ENCODE measurements at regions not wholly inside any gene's neighbourhood (a gene's known extent, or its start where the extent isn't known, plus 50 kb on each side); places are given as distances from the start of the nearest gene placed in this dataset.

DNA sequence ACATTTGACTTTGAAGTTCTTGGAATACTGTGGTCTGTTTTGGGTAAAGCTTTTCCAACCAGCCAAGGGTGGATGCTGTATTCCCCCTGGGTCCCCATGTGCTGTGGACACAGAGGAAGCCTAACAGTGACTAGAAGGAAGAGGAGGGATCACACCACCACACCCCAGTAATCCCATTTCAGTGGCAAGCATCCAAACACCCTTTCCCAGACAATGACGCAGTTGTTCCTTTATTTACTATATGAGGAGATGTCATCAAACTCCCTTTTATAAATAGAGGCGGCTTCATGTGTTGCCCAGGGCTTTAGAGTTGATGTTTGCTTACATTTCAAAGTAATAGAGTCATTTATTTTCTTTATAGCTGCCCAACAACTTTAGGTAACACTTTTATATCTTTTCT lies 959.4 kb upstream of the GYPC start:
- BruUV-seq (replicated peaks): no TSS peak
- Histone ChIP-seq H3K4me1 (ENCODE audit: control insufficient read depth, insufficient read depth, low read length) (no peaks in the 10 kb centered on the region), H3K9me1 (ENCODE audit: insufficient read depth, low read length) (no peaks in the 10 kb centered on the region), H3K9me3 (ENCODE audit: control insufficient read depth, insufficient read depth, low read length) (peaks cover 8% of the 10 kb centered on the region), H3K56ac (ENCODE audit: extremely low read depth, insufficient read depth, low read length) (no peak overlapping the region), H2BK5ac (ENCODE audit: low read depth, low read length, poor library complexity, severe bottlenecking) (no peak overlapping the region), H3K27me3 (ENCODE audit: control insufficient read depth, insufficient read depth, low read length) (no peaks in the 10 kb centered on the region), H2BK120ac (ENCODE audit: low read depth, low read length) (no peak overlapping the region), H2AFZ (replicated peaks; ENCODE audit: low read length, poor library complexity) (no peak overlapping the region), H3K4me2 (ENCODE audit: low read depth, low read length) (no peak overlapping the region), H3K27ac (ENCODE audit: insufficient read depth, low read length) (no peak overlapping the region), H3K14ac (replicated peaks; ENCODE audit: low read depth, low read length) (no peak overlapping the region), H4K5ac (ENCODE audit: low read depth, low read length) (no peak overlapping the region), H2AK5ac (ENCODE audit: low read depth, low read length) (no peak overlapping the region), H3K4me3 (ENCODE audit: insufficient read depth, low read depth, low read length) (no peak overlapping the region), H3K36me3 (ENCODE audit: control insufficient read depth, insufficient read depth, low read length) (no peaks in the 10 kb centered on the region), H3K18ac (ENCODE audit: low read depth, low read length) (no peak overlapping the region), H4K91ac (ENCODE audit: insufficient read depth, low read depth, low read length) (no peak overlapping the region), H4K20me1 (ENCODE audit: insufficient read depth, low read length) (no peaks in the 10 kb centered on the region), H3K4ac (ENCODE audit: low read depth, low read length) (no peak overlapping the region), H3K9ac (ENCODE audit: low read depth, low read length) (no peak overlapping the region), H2BK20ac (ENCODE audit: low read depth, low read length) (no peak overlapping the region), H3K79me1 (ENCODE audit: low read depth in 1 of 2, low read length in 2 of 2) (no peaks in the 10 kb centered on the region), H2AK9ac (replicated peaks; ENCODE audit: low read depth, low read length, poor library complexity) (no peak overlapping the region), H4K8ac (ENCODE audit: low read depth in 2 of 2, low read length in 2 of 2) (no peak overlapping the region), H2BK15ac (ENCODE audit: low read depth, low read length) (no peak overlapping the region), H3K23ac (ENCODE audit: low read depth, low read length) (no peak overlapping the region)
- no peak for ATAC-seq (ENCODE audit: low read depth)
- dilution Hi-C loops (cut with HindIII; ENCODE audit: low sequenced_read_pairs, unreplicated experiment) (no loop called here), intact Hi-C loops (cut with micrococcal nuclease) (no loop called here), in situ Hi-C loops (cut with MboI; ENCODE audit: low sequenced_read_pairs) (no loop called here)
- no peak for TF ChIP-seq SMC3 (IDR thresholded peaks at IDR 0.05; ENCODE audit: low read depth, low read length)
- no peak for TF ChIP-seq FOS (IDR thresholded peaks at IDR 0.05; ENCODE audit: low read depth, low read length)
- no peak for TF ChIP-seq CTCF (conservative IDR thresholded peaks at IDR 0.05; ENCODE audit: low read depth, low read length)
- no peak for TF ChIP-seq USF2 (IDR thresholded peaks at IDR 0.05; ENCODE audit: low read depth, low read length)
- no peak for TF ChIP-seq MAFK (IDR thresholded peaks at IDR 0.05; ENCODE audit: low read depth, low read length)
- TF ChIP-seq CHD1 (IDR thresholded peaks at IDR 0.05; ENCODE audit: low read depth, low read length): no peak
- TF ChIP-seq RFX5 (IDR thresholded peaks at IDR 0.05; ENCODE audit: low read depth, low read length): no peak
- TF ChIP-seq POLR2A (IDR thresholded peaks at IDR 0.05; ENCODE audit: low read depth, low read length): no peak
- TF ChIP-seq BHLHE40 (IDR thresholded peaks at IDR 0.05; ENCODE audit: low read depth, low read length): no peak
- TF ChIP-seq NFE2L2 (IDR thresholded peaks at IDR 0.05; ENCODE audit: low read depth, low read length): no peak
- no peak for TF ChIP-seq MAZ (IDR thresholded peaks at IDR 0.05; ENCODE audit: borderline replicate concordance, low read depth, low read length)
- no peak for TF ChIP-seq RAD21 (IDR thresholded peaks at IDR 0.05; ENCODE audit: low read length)
- TF ChIP-seq MXI1 (IDR thresholded peaks at IDR 0.05; ENCODE audit: borderline replicate concordance, low read depth, low read length): no peak
- no peak for TF ChIP-seq CEBPB (IDR thresholded peaks at IDR 0.05; ENCODE audit: low read depth, low read length)
- TF ChIP-seq, protein P1, sequence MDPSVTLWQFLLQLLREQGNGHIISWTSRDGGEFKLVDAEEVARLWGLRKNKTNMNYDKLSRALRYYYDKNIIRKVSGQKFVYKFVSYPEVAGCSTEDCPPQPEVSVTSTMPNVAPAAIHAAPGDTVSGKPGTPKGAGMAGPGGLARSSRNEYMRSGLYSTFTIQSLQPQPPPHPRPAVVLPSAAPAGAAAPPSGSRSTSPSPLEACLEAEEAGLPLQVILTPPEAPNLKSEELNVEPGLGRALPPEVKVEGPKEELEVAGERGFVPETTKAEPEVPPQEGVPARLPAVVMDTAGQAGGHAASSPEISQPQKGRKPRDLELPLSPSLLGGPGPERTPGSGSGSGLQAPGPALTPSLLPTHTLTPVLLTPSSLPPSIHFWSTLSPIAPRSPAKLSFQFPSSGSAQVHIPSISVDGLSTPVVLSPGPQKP (IDR thresholded peaks at IDR 0.05; ENCODE audit: borderline replicate concordance, low read depth, low read length): no peak
- TF ChIP-seq RCOR1 (IDR thresholded peaks at IDR 0.05; ENCODE audit: insufficient replicate concordance, low read length): no peak
- no peak for DNase-seq
- CTCF ChIA-PET: no interaction called here
- no CpG with 5 or more reads among the region's 2 CpGs for WGBS, 2 experiments (ENCODE audit: extremely low coverage in 2 of 2, insufficient read length in 1 of 2)
- POLR2A ChIA-PET (ENCODE audit: unreplicated experiment): no interaction called here

All from IMR-90 (cell line).